ENCODE measurements at regions not wholly inside any gene's neighbourhood (a gene's known extent, or its start where the extent isn't known, plus 50 kb on each side); places are given as distances from the start of the nearest gene placed in this dataset.
"Not testable (repeated sequence)": the region's sequence is repeated elsewhere in the genome, so short reads cannot be mapped to it uniquely, and the experiment has no call there.

- CTCF ChIA-PET = interaction anchor here (0.7 to 1.4 kb wide), 5 partner anchors 8 to 790 kb away, joined by 3 to 9 read pairs (median 4); partner anchors contain the start of gene RAP2C
- TF ChIP-seq, protein P1, sequence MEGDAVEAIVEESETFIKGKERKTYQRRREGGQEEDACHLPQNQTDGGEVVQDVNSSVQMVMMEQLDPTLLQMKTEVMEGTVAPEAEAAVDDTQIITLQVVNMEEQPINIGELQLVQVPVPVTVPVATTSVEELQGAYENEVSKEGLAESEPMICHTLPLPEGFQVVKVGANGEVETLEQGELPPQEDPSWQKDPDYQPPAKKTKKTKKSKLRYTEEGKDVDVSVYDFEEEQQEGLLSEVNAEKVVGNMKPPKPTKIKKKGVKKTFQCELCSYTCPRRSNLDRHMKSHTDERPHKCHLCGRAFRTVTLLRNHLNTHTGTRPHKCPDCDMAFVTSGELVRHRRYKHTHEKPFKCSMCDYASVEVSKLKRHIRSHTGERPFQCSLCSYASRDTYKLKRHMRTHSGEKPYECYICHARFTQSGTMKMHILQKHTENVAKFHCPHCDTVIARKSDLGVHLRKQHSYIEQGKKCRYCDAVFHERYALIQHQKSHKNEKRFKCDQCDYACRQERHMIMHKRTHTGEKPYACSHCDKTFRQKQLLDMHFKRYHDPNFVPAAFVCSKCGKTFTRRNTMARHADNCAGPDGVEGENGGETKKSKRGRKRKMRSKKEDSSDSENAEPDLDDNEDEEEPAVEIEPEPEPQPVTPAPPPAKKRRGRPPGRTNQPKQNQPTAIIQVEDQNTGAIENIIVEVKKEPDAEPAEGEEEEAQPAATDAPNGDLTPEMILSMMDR (IDR thresholded peaks at IDR 0.05; ENCODE audit: insufficient read depth, low read depth, low read length) = no peak
- H3K4me3 ChIP-seq (ENCODE audit: low read depth, low read length) = no peak overlapping the region
- no peaks in the 10 kb centered on the region for H3K36me3 ChIP-seq (ENCODE audit: control insufficient read depth, insufficient read depth, low read length)
- DNase-seq (ENCODE audit: low read depth) = no peak
- H3K27me3 ChIP-seq (ENCODE audit: control insufficient read depth, insufficient read depth, low read length) = no peaks in the 10 kb centered on the region
- POLR2A ChIA-PET = no interaction called here
Observed at GRCh38 chrX:131840799-131841495, 182.2 kb upstream of the STK26 start.

DNA sequence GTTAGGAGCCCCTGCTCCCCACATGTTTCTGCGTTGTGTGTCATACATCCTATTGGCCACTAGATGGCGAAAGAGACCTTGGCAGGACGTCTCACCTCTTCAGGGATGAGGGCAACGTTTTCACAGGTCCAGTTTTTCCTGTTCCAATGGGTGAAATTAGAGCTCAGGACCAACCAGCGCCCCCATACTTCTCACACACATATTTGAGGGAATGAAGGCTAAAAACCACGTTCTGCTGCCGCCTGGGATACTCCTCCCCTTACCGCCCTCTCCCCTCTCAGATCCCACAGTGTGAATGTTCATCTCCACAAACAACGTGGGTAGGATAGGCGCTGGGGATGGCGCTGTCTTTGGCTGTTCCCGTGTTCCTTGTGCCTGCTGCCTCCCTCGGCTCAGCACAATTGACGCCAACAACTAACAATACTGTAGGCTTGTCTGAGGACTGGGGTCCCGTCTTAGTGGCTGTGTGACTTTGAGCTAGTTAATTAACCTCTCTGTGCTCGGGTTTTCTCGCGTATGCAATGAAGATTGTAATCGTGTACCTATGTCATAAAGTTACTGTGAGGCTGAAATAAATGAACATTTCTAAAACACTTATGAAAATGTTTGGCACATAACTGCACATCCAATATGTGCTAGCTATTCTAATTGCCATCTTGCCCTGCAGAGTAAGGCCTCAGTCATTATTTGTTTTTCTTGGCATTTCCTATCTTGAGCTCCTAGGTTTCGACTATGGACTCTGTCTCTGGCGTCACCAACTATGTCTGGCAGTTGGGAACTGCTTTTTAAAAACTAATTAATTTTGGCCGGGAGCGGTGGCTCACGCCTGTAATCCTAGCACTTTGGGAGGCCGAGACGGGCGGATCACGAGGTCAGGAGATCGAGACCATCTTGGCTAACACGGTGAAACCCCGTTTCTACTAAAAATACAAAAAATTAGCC, 181.3 kb upstream of the STK26 start:
- TF ChIP-seq, protein P1 (IDR thresholded peaks at IDR 0.05; ENCODE audit: insufficient read depth, low read depth, low read length) = peak; percentile 76
- Histone ChIP-seq H3K36me3 (ENCODE audit: control insufficient read depth, insufficient read depth, low read length) (no peaks in the 10 kb centered on the region), H3K4me3 (ENCODE audit: low read depth, low read length) (no peak overlapping the region), H3K27me3 (ENCODE audit: control insufficient read depth, insufficient read depth, low read length) (no peaks in the 10 kb centered on the region)
- POLR2A ChIA-PET = no interaction called here
- no peak for DNase-seq (ENCODE audit: low read depth)
- CTCF ChIA-PET = interaction anchor here (0.7 to 1.4 kb wide), 6 partner anchors 9 to 790 kb away, joined by 3 to 9 read pairs (median 4); partner anchors contain the start of gene RAP2C

DNA sequence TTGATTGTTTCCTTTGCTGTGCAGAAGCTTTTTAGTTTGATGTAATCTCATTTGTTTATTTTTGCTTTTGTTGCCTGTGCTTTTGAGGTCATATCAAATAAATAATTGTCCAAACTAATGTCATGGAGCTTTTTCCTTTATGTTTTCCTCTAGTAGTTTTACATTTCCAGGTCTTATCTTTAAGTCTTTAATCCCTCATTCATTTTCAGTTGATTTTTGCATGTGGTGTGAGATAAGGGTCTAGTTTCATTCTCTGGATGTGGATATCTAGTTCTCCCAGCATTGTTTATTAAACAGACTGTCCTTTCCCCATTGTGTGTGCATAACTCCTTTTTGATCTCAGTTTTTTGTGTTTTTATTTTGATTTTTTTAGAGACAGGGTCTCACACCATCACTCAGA, 179.1 kb upstream of the STK26 start:
- no peaks in the 10 kb centered on the region for H3K36me3 ChIP-seq (ENCODE audit: control insufficient read depth, insufficient read depth, low read length)
- H3K27me3 ChIP-seq (ENCODE audit: control insufficient read depth, insufficient read depth, low read length) = no peaks in the 10 kb centered on the region
- CTCF ChIA-PET = no interaction called here
- no peak for DNase-seq (ENCODE audit: low read depth)
- TF ChIP-seq, protein P1 (IDR thresholded peaks at IDR 0.05; ENCODE audit: insufficient read depth, low read depth, low read length) = no peak
- no peak overlapping the region for H3K4me3 ChIP-seq (ENCODE audit: low read depth, low read length)
- POLR2A ChIA-PET = no interaction called here

DNA sequence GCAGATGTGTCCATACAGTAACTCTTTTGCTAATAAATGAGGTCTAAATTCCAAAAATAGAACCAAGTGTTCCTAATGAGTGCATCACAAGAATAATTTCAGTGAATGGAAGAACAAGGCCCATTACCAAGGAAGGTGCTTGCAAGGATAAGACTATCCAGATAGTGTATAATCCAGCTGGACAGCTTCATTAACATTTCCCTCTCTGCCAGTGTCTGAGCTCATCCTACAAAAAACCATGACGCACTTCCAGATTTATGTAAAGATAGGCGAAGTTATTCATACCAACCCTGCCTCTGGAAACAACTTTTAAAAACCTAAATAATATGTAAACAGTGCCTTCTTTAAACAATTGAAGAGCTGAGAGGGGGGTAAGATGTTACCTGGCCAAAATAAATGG, 177.9 kb upstream of the STK26 start:
- no peaks in the 10 kb centered on the region for H3K27me3 ChIP-seq (ENCODE audit: control insufficient read depth, insufficient read depth, low read length)
- no peak overlapping the region for H3K4me3 ChIP-seq (ENCODE audit: low read depth, low read length)
- POLR2A ChIA-PET = no interaction called here
- TF ChIP-seq, protein P1 (IDR thresholded peaks at IDR 0.05; ENCODE audit: insufficient read depth, low read depth, low read length) = no peak
- no peaks in the 10 kb centered on the region for H3K36me3 ChIP-seq (ENCODE audit: control insufficient read depth, insufficient read depth, low read length)
- no peak for DNase-seq (ENCODE audit: low read depth)
- CTCF ChIA-PET = no interaction called here

- Histone ChIP-seq H3K36me3 (ENCODE audit: control insufficient read depth, insufficient read depth, low read length) (no peaks in the 10 kb centered on the region), H3K27me3 (ENCODE audit: control insufficient read depth, insufficient read depth, low read length) (no peaks in the 10 kb centered on the region), H3K4me3 (ENCODE audit: low read depth, low read length) (no peak overlapping the region)
- no peak for DNase-seq (ENCODE audit: low read depth)
- TF ChIP-seq, protein P1 (IDR thresholded peaks at IDR 0.05; ENCODE audit: insufficient read depth, low read depth, low read length) = no peak
- POLR2A ChIA-PET = no interaction called here
- CTCF ChIA-PET = no interaction called here
Observed at GRCh38 chrX:131845771-131846170, 177.3 kb upstream of the STK26 start.

DNA sequence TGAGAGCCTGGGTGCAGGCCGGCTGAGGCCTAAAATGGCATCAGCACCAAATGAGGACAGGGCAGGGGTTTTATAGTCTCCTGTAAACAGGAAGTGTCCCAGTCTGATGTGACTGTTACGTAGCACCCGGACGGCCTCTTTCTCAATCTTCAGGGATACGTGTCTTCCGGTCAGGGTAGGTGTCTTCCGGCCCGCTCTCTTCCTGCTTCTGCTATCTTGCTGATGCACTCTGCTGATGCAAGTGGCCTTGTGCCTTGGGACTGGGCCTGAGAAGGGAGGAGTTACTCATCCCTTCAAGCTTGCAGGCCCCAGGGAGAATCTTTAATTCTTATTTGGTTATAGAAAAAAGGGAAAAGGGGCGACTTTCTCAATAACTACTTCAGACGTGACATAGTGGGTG, 172.1 kb upstream of the STK26 start:
- H3K36me3 ChIP-seq (ENCODE audit: control insufficient read depth, insufficient read depth, low read length); H3K4me3 ChIP-seq (ENCODE audit: low read depth, low read length); DNase-seq (ENCODE audit: low read depth); POLR2A ChIA-PET; H3K27me3 ChIP-seq (ENCODE audit: control insufficient read depth, insufficient read depth, low read length); CTCF ChIA-PET: not testable (repeated sequence)
